WTC11 (cell line): ENCODE measurements at regions not wholly inside any gene's neighbourhood (a gene's known extent, or its start where the extent isn't known, plus 50 kb on each side); places are given as distances from the start of the nearest gene placed in this dataset.
A peak's percentile ranks its signal among the peaks of the same experiment; 100 is the strongest.

Source experiments
- ARID4B ChIP-seq: sonication (generic); formaldehyde crosslinking; IDR thresholded peaks from 2 replicates; pipeline ENCODE4 v1.8.0; 2023; ENCODE audit warnings: missing genetic modification reagents, mild to moderate bottlenecking, borderline replicate concordance
- ATF3 ChIP-seq: sonication (generic); formaldehyde crosslinking; conservative IDR thresholded peaks from 2 replicates; pipeline ENCODE4 v1.8.1; 2022; ENCODE audit warnings: mild to moderate bottlenecking, missing genetic modification reagents
- CREB1 ChIP-seq: sonication (generic); formaldehyde crosslinking; IDR thresholded peaks from 2 replicates; pipeline ENCODE4 v1.8.0; 2023; ENCODE audit warnings: mild to moderate bottlenecking, missing genetic modification reagents
- CTCF ChIP-seq: fragments of 200-600 bp; IDR thresholded peaks from 2 replicates; pipeline ENCODE4 v1.8.0; 2022; ENCODE audit warnings: antibody characterized with exemption
- E2F1 ChIP-seq: sonication (generic); formaldehyde crosslinking; IDR thresholded peaks from 2 replicates; pipeline ENCODE4 v1.8.0; 2022; ENCODE audit warnings: mild to moderate bottlenecking, missing genetic modification reagents
- EMX1 ChIP-seq: fragments of 250-450 bp; sonication (Bioruptor Pico); IDR thresholded peaks from 2 replicates; pipeline ENCODE4 v1.8.0; 2021; ENCODE audit warnings: mild to moderate bottlenecking
- GTF2I ChIP-seq: fragments of 250-450 bp; sonication (Bioruptor Pico); conservative IDR thresholded peaks from 2 replicates; pipeline ENCODE4 v1.4.0; 2021; ENCODE audit warnings: mild to moderate bottlenecking
- IRF2 ChIP-seq: sonication (generic); formaldehyde crosslinking; IDR thresholded peaks from 2 replicates; pipeline ENCODE4 v1.8.0; 2022; ENCODE audit warnings: low read depth, missing genetic modification reagents, borderline replicate concordance
- MLX ChIP-seq: sonication (generic); formaldehyde crosslinking; IDR thresholded peaks from 2 replicates; pipeline ENCODE4 v1.8.1; 2023; ENCODE audit warnings: mild to moderate bottlenecking, missing genetic modification reagents, moderate library complexity
- MXD4 ChIP-seq: fragments of 250-450 bp; sonication (Bioruptor Pico); IDR thresholded peaks from 2 replicates; pipeline ENCODE4 v1.8.0; 2021; ENCODE audit warnings: mild to moderate bottlenecking, moderate library complexity, borderline replicate concordance
- NFATC4 ChIP-seq: fragments of 250-450 bp; sonication (Bioruptor Pico); IDR thresholded peaks from 2 replicates; pipeline ENCODE4 v1.9.0; 2021; ENCODE audit warnings: mild to moderate bottlenecking
- PREB ChIP-seq: sonication (generic); formaldehyde crosslinking; IDR thresholded peaks from 2 replicates; pipeline ENCODE4 v1.8.1; 2022; ENCODE audit warnings: mild to moderate bottlenecking, missing genetic modification reagents, moderate library complexity, borderline replicate concordance
- RELA ChIP-seq: sonication (generic); formaldehyde crosslinking; IDR thresholded peaks from 2 replicates; pipeline ENCODE4 v1.8.1; 2022; ENCODE audit warnings: missing genetic modification reagents, mild to moderate bottlenecking, borderline replicate concordance
- SOX15 ChIP-seq: fragments of 250-450 bp; sonication (Bioruptor Pico); IDR thresholded peaks from 2 replicates; pipeline ENCODE4 v1.9.0; 2021; ENCODE audit warnings: mild to moderate bottlenecking
- TEAD1 ChIP-seq: sonication (generic); formaldehyde crosslinking; IDR thresholded peaks from 2 replicates; pipeline ENCODE4 v1.8.0; 2022; ENCODE audit warnings: mild to moderate bottlenecking, missing genetic modification reagents
- TEAD4 ChIP-seq: sonication (generic); formaldehyde crosslinking; IDR thresholded peaks from 2 replicates; pipeline ENCODE4 v1.8.0; 2022; ENCODE audit warnings: mild to moderate bottlenecking, missing genetic modification reagents
- TP53 ChIP-seq: sonication (generic); formaldehyde crosslinking; IDR thresholded peaks from 2 replicates; pipeline ENCODE4 v1.8.1; 2023; ENCODE audit warnings: mild to moderate bottlenecking, missing genetic modification reagents
- ZBTB43 ChIP-seq: sonication (generic); formaldehyde crosslinking; IDR thresholded peaks from 2 replicates; pipeline ENCODE4 v1.8.1; 2023; ENCODE audit warnings: mild to moderate bottlenecking, missing genetic modification reagents
- ZMAT4 ChIP-seq: fragments of 250-450 bp; sonication (Bioruptor Pico); IDR thresholded peaks from 2 replicates; pipeline ENCODE4 v1.9.0; 2021; ENCODE audit warnings: mild to moderate bottlenecking
- ZNF138 ChIP-seq: sonication (generic); formaldehyde crosslinking; conservative IDR thresholded peaks from 2 replicates; pipeline ENCODE4 v1.8.1; 2022; ENCODE audit warnings: mild to moderate bottlenecking, moderate library complexity, missing genetic modification reagents
- ZNF532 ChIP-seq: fragments of 250-450 bp; sonication (Bioruptor Pico); IDR thresholded peaks from 2 replicates; pipeline ENCODE4 v1.9.0; 2021; ENCODE audit warnings: mild to moderate bottlenecking, borderline replicate concordance
- ZSCAN18 ChIP-seq: fragments of 250-450 bp; sonication (Bioruptor Pico); IDR thresholded peaks from 2 replicates; pipeline ENCODE4 v2.1.2; 2022; ENCODE audit warnings: mild to moderate bottlenecking, moderate library complexity

GRCh38 chr11:31870609-31871309, 59.6 kb upstream of the PAX6 start (continued):
- TF ChIP-seq CTCF (0 out of 2 replicates have a peak, but pooled peaks have one; percentile 39), MLX (CRISPR knock-in tag) (no peak), IRF2 (no peak), ZNF138 (CRISPR knock-in tag) (no peak), ZNF532 (CRISPR knock-in tag) (no peak), MXD4 (no peak), TEAD1 (CRISPR knock-in tag) (no peak), ZMAT4 (CRISPR knock-in tag) (no peak), PREB (CRISPR knock-in tag) (no peak), CREB1 (no peak), NFATC4 (CRISPR knock-in tag) (no peak), TEAD4 (no peak), ATF3 (no peak), ARID4B (no peak; the same call in 1 of the 2 replicates), TP53 (CRISPR knock-in tag) (no peak), GTF2I (no peak), ZBTB43 (CRISPR knock-in tag) (no peak), SOX15 (CRISPR knock-in tag) (no peak), RELA (no peak), ZSCAN18 (CRISPR knock-in tag) (no peak), E2F1 (CRISPR knock-in tag) (no peak), EMX1 (CRISPR knock-in tag) (no peak)
